ENCODE measurements at regions not wholly inside any gene's neighbourhood (a gene's known extent, or its start where the extent isn't known, plus 50 kb on each side); places are given as distances from the start of the nearest gene placed in this dataset.

- Mint-ChIP-seq H3K4me1 (ENCODE audit: low read depth) (peaks cover 6% of the 10 kb centered on the region), H3K4me3 (ENCODE audit: unreplicated experiment) (no peak overlapping the region), H3K27me3 (ENCODE audit: low read depth) (peaks cover 25% of the 10 kb centered on the region), H3K9me3 (ENCODE audit: low read depth) (no peaks in the 10 kb centered on the region), H3K36me3 (ENCODE audit: low read depth) (no peaks in the 10 kb centered on the region), H3K27ac (ENCODE audit: unreplicated experiment) (no peak overlapping the region)
- no peak for TF ChIP-seq CTCF (IDR thresholded peaks at IDR 0.05)
- DNase-seq (ENCODE audit: low spot score), result no peak
These were observed 547.9 kb downstream of the FGF9 start for GRCh38 chr13:22218797-22219196.

GRCh38 chr13:22219709-22220108, 548.8 kb downstream of the FGF9 start:
- Mint-ChIP-seq H3K36me3 (ENCODE audit: low read depth) (no peaks in the 10 kb centered on the region), H3K4me1 (ENCODE audit: low read depth) (peaks cover 6% of the 10 kb centered on the region), H3K27me3 (ENCODE audit: low read depth) (peaks cover 25% of the 10 kb centered on the region), H3K9me3 (ENCODE audit: low read depth) (no peaks in the 10 kb centered on the region), H3K4me3 (ENCODE audit: unreplicated experiment) (no peak overlapping the region), H3K27ac (ENCODE audit: unreplicated experiment) (no peak overlapping the region)
- DNase-seq (ENCODE audit: low spot score), result no peak
- TF ChIP-seq CTCF (IDR thresholded peaks at IDR 0.05), result no peak

GRCh38 chr13:22220151-22221135, 549.6 kb downstream of the FGF9 start:
- Mint-ChIP-seq H3K9me3 (ENCODE audit: low read depth) (no peaks in the 10 kb centered on the region), H3K4me3 (ENCODE audit: unreplicated experiment) (no peak overlapping the region)

GRCh38 chr13:22223411-22223810, 552.5 kb downstream of the FGF9 start:
- peaks cover 3% of the 10 kb centered on the region for H3K4me1 Mint-ChIP-seq (ENCODE audit: low read depth)
- H3K9me3 Mint-ChIP-seq (ENCODE audit: low read depth), result no peaks in the 10 kb centered on the region
- no peak for TF ChIP-seq CTCF (IDR thresholded peaks at IDR 0.05)
- DNase-seq (ENCODE audit: low spot score), result no peak
- no peak overlapping the region for H3K4me3 Mint-ChIP-seq (ENCODE audit: unreplicated experiment)
- no peaks in the 10 kb centered on the region for H3K36me3 Mint-ChIP-seq (ENCODE audit: low read depth)
- H3K27ac Mint-ChIP-seq (ENCODE audit: unreplicated experiment), result no peak overlapping the region
- peaks cover 23% of the 10 kb centered on the region for H3K27me3 Mint-ChIP-seq (ENCODE audit: low read depth)

More at GRCh38 chr13:22220151-22221135, 549.6 kb downstream of the FGF9 start:
- peaks cover 25% of the 10 kb centered on the region for H3K27me3 Mint-ChIP-seq (ENCODE audit: low read depth)
- peaks cover 6% of the 10 kb centered on the region for H3K4me1 Mint-ChIP-seq (ENCODE audit: low read depth)
- H3K27ac Mint-ChIP-seq (ENCODE audit: unreplicated experiment), result no peak overlapping the region
- DNase-seq (ENCODE audit: low spot score), result no peak
- TF ChIP-seq CTCF (IDR thresholded peaks at IDR 0.05), result no peak
- H3K36me3 Mint-ChIP-seq (ENCODE audit: low read depth), result no peaks in the 10 kb centered on the region

- no peaks in the 10 kb centered on the region for H3K9me3 Mint-ChIP-seq (ENCODE audit: low read depth)
- TF ChIP-seq CTCF (IDR thresholded peaks at IDR 0.05), result no peak
- H3K36me3 Mint-ChIP-seq (ENCODE audit: low read depth), result peaks cover 2% of the 10 kb centered on the region
- H3K27me3 Mint-ChIP-seq (ENCODE audit: low read depth), result peaks cover 11% of the 10 kb centered on the region
- no peaks in the 10 kb centered on the region for H3K4me1 Mint-ChIP-seq (ENCODE audit: low read depth)
- H3K27ac Mint-ChIP-seq (ENCODE audit: unreplicated experiment), result no peak overlapping the region
- H3K4me3 Mint-ChIP-seq (ENCODE audit: unreplicated experiment), result no peak overlapping the region
- DNase-seq (ENCODE audit: low spot score), result no peak
These were observed 555.2 kb downstream of the FGF9 start for GRCh38 chr13:22226086-22226485.
